ENCODE measurements at regions not wholly inside any gene's neighbourhood (a gene's known extent, or its start where the extent isn't known, plus 50 kb on each side); places are given as distances from the start of the nearest gene placed in this dataset.

- H3K9me3 ChIP-seq (replicated peaks; ENCODE audit: insufficient read depth, low read length), result no peaks in the 10 kb centered on the region
- no peak overlapping the region for H2AFZ ChIP-seq (ENCODE audit: low read length)
- no peaks in the 10 kb centered on the region for H3F3A ChIP-seq (ENCODE audit: insufficient read depth, low read length)
- no peaks in the 10 kb centered on the region for H3K9me2 ChIP-seq (replicated peaks; ENCODE audit: insufficient read depth, low read length)
- H3K4me1 ChIP-seq (ENCODE audit: low read length), result no peaks in the 10 kb centered on the region
- H3K4me2 ChIP-seq (ENCODE audit: low read depth, low read length), result no peak overlapping the region
- H3K79me2 ChIP-seq (ENCODE audit: low read length), result no peaks in the 10 kb centered on the region
- H3K27me3 ChIP-seq (replicated peaks; ENCODE audit: insufficient read depth, low read length), result peaks cover 7% of the 10 kb centered on the region; the same call in 1 of the 2 replicates
- no peak for TF ChIP-seq CTCF (IDR thresholded peaks at IDR 0.05; ENCODE audit: low read length)
- no peaks in the 10 kb centered on the region for H3K36me3 ChIP-seq (replicated peaks; ENCODE audit: insufficient read depth, low read length)
- no peak overlapping the region for H3K27ac ChIP-seq (ENCODE audit: low read length)
- no peaks in the 10 kb centered on the region for H4K20me1 ChIP-seq (ENCODE audit: insufficient read depth, low read length)
- no peak for DNase-seq
- no peak overlapping the region for H3K4me3 ChIP-seq (ENCODE audit: low read length)
- no peak overlapping the region for H3K9ac ChIP-seq (ENCODE audit: low read length)
These were observed 137.0 kb downstream of the CHST1 start for GRCh38 chr11:45528435-45528834.

- H3K9ac ChIP-seq (ENCODE audit: low read length), result no peak overlapping the region
- H3K9me2 ChIP-seq (replicated peaks; ENCODE audit: insufficient read depth, low read length), result no peaks in the 10 kb centered on the region
- H3F3A ChIP-seq (ENCODE audit: insufficient read depth, low read length), result no peaks in the 10 kb centered on the region
- no peaks in the 10 kb centered on the region for H4K20me1 ChIP-seq (ENCODE audit: insufficient read depth, low read length)
- H3K27me3 ChIP-seq (replicated peaks; ENCODE audit: insufficient read depth, low read length), result peaks cover 7% of the 10 kb centered on the region; the same call in 1 of the 2 replicates
- no peak overlapping the region for H3K27ac ChIP-seq (ENCODE audit: low read length)
- no peak for DNase-seq
- H3K4me3 ChIP-seq (ENCODE audit: low read length), result no peak overlapping the region
- H3K4me1 ChIP-seq (ENCODE audit: low read length), result no peaks in the 10 kb centered on the region
- H3K9me3 ChIP-seq (replicated peaks; ENCODE audit: insufficient read depth, low read length), result no peaks in the 10 kb centered on the region
- H3K79me2 ChIP-seq (ENCODE audit: low read length), result no peaks in the 10 kb centered on the region
- TF ChIP-seq EZH2phosphoT487 (IDR thresholded peaks at IDR 0.05; ENCODE audit: low read length) (no peak), EZH2 (optimal IDR thresholded peaks at IDR 0.05; ENCODE audit: low read depth, low read length) (no peak), CTCF (IDR thresholded peaks at IDR 0.05; ENCODE audit: low read length) (no peak)
- H3K4me2 ChIP-seq (ENCODE audit: low read depth, low read length), result no peak overlapping the region
- H3K36me3 ChIP-seq (replicated peaks; ENCODE audit: insufficient read depth, low read length), result no peaks in the 10 kb centered on the region
- H2AFZ ChIP-seq (ENCODE audit: low read length), result no peak overlapping the region
These were observed 137.5 kb downstream of the CHST1 start for GRCh38 chr11:45527898-45528297.

- no peak overlapping the region for H3K27ac ChIP-seq (ENCODE audit: low read length)
- TF ChIP-seq CTCF (IDR thresholded peaks at IDR 0.05; ENCODE audit: low read length) (no peak), EZH2phosphoT487 (IDR thresholded peaks at IDR 0.05; ENCODE audit: low read length) (no peak), EZH2 (optimal IDR thresholded peaks at IDR 0.05; ENCODE audit: low read depth, low read length) (no peak)
- no peaks in the 10 kb centered on the region for H3K9me3 ChIP-seq (replicated peaks; ENCODE audit: insufficient read depth, low read length)
- no peaks in the 10 kb centered on the region for H3K9me2 ChIP-seq (replicated peaks; ENCODE audit: insufficient read depth, low read length)
- no peak overlapping the region for H2AFZ ChIP-seq (ENCODE audit: low read length)
- no peak overlapping the region for H3K4me3 ChIP-seq (ENCODE audit: low read length)
- no peak overlapping the region for H3K4me2 ChIP-seq (ENCODE audit: low read depth, low read length)
- no peaks in the 10 kb centered on the region for H3F3A ChIP-seq (ENCODE audit: insufficient read depth, low read length)
- peaks cover 7% of the 10 kb centered on the region; the same call in 1 of the 2 replicates for H3K27me3 ChIP-seq (replicated peaks; ENCODE audit: insufficient read depth, low read length)
- no peak overlapping the region for H3K9ac ChIP-seq (ENCODE audit: low read length)
- no peak for DNase-seq
- no peaks in the 10 kb centered on the region for H3K36me3 ChIP-seq (replicated peaks; ENCODE audit: insufficient read depth, low read length)
- H4K20me1 ChIP-seq (ENCODE audit: insufficient read depth, low read length), result no peaks in the 10 kb centered on the region
- H3K79me2 ChIP-seq (ENCODE audit: low read length), result no peaks in the 10 kb centered on the region
- no peaks in the 10 kb centered on the region for H3K4me1 ChIP-seq (ENCODE audit: low read length)
These were observed 140.0 kb downstream of the CHST1 start for GRCh38 chr11:45525393-45525792.

Data from MM.1S (cell line).